HCT116 (cell line): ENCODE measurements at regions not wholly inside any gene's neighbourhood (a gene's known extent, or its start where the extent isn't known, plus 50 kb on each side); places are given as distances from the start of the nearest gene placed in this dataset.

Experiments
- ATAC-seq: fragments of 200-7000 bp; cut with Tn5 transposase; 2 replicates; pipeline ENCODE4 v1.9.1; 2020; ENCODE audit warnings: mild to moderate bottlenecking, moderate library complexity
- BruUV-seq: library from RNA; stranded (reverse); fragments of 400-500 nt; replicated peaks from 2 replicates; lab custom pipeline; 2021; lab: Mats Ljungman, UMichigan
- CTCF ChIA-PET: fragments of 300-600 bp; sonication (Branson Sonifier 250); formaldehyde crosslinking; loops from one replicate; lab custom pipeline; 2021; ENCODE audit warnings: antibody characterized with exemption; lab: Charles Lee
- POLR2A ChIA-PET: fragments of 300-600, 350-600 bp; sonication (Branson Sonifier 250); formaldehyde crosslinking; loops from one replicate; lab custom pipeline; 2021; ENCODE audit warnings: antibody characterized with exemption; lab: Charles Lee
- RAD21 ChIA-PET, 2 experiments: fragments of 300-600 bp; sonication (Branson Sonifier 250); formaldehyde crosslinking; loops; one replicate each; lab custom pipeline; 2023; ENCODE audit warnings: low total read pairs in 2 of 2; ENCODE audit not compliant: uncharacterized antibody in 2 of 2, unreplicated experiment in 2 of 2, low non-redundant PET in 1 of 2; lab: Charles Lee
- DNase-seq: peaks from one replicate; pipeline ENCODE4 v3.0.0-alpha.2; 2010; ENCODE audit warnings: low read depth, low spot score
- H2AFZ ChIP-seq: fragments of 200-600 bp; shearing (Covaris generic), sonication (generic); 2 replicates; pipeline ENCODE4 v1.6.1; 2017; ENCODE audit warnings: low read depth, mixed run types, mixed read lengths, antibody characterized with exemption, low read length; ENCODE audit not compliant: poor library complexity, severe bottlenecking
- H3K27ac ChIP-seq: 2 replicates; pipeline ENCODE4 v1.5.1; 2012; ENCODE audit warnings: low read depth, low read length
- H3K27me3 ChIP-seq: fragments of 200-600 bp; sonication (generic); 2 replicates; pipeline ENCODE4 v1.6.1; 2016; ENCODE audit warnings: mixed run types, low read length, mixed read lengths; ENCODE audit not compliant: insufficient read depth
- H3K36me3 ChIP-seq, 2 experiments: fragments of 200-500 bp in 1 of 2; fragments of 200-600 bp in 1 of 2; sonication (Bioruptor generic) in 1 of 2; sonication (generic) in 1 of 2; 2 replicates each; pipeline versions ENCODE4 v1.5.1 to v1.6.1; 2014 to 2016; ENCODE audit warnings: low read length in 2 of 2, inconsistent platforms in 1 of 2, mixed read lengths in 1 of 2, mixed run types in 1 of 2; ENCODE audit not compliant: insufficient read depth in 2 of 2, control insufficient read depth in 1 of 2
- H3K4me1 ChIP-seq, 2 experiments: fragments of 200-600 bp in 1 of 2; sonication (generic) in 1 of 2; 2 replicates each; pipeline versions ENCODE4 v1.5.1 to v1.6.1; 2012 to 2017; ENCODE audit warnings: low read length in 2 of 2, inconsistent platforms in 1 of 2, mild to moderate bottlenecking in 1 of 2, mixed read lengths in 1 of 2, mixed run types in 1 of 2, moderate library complexity in 1 of 2; ENCODE audit not compliant: insufficient read depth in 2 of 2, control insufficient read depth in 1 of 2
- H3K4me2 ChIP-seq: fragments of 200-600 bp; sonication (generic); 2 replicates; pipeline ENCODE4 v1.6.1; 2017; ENCODE audit warnings: mixed run types, low read length, mixed read lengths
- H3K4me3 ChIP-seq, 2 experiments: fragments of 200-600 bp in 1 of 2; sonication (generic) in 1 of 2; replicated peaks in 1 of 2; 2 replicates each; pipeline ENCODE4 v1.5.1; 2011 to 2016; ENCODE audit warnings: low read length in 2 of 2, control low read depth in 1 of 2, low read depth in 1 of 2, mild to moderate bottlenecking in 1 of 2, mixed read lengths in 1 of 2, mixed run types in 1 of 2
- H3K79me2 ChIP-seq: fragments of 200-600 bp; sonication (generic); 2 replicates; pipeline ENCODE4 v1.6.1; 2017; ENCODE audit warnings: mild to moderate bottlenecking, mixed run types, low read length, moderate library complexity, mixed read lengths; ENCODE audit not compliant: insufficient read depth
- H3K9ac ChIP-seq: fragments of 200-600 bp; sonication (generic); 2 replicates; pipeline ENCODE4 v1.6.1; 2016; ENCODE audit warnings: low read length, mixed read lengths
- H3K9me2 ChIP-seq: fragments of 200-600 bp; sonication (generic), shearing (Covaris generic); 2 replicates; pipeline ENCODE4 v1.6.1; 2017; ENCODE audit warnings: mixed run types, mild to moderate bottlenecking, moderate library complexity; ENCODE audit not compliant: insufficient read depth
- H3K9me3 ChIP-seq, 2 experiments: fragments of 200-500 bp in 1 of 2; fragments of 200-600 bp in 1 of 2; sonication (Bioruptor generic) in 1 of 2; sonication (generic) in 1 of 2; 2 replicates each; pipeline ENCODE4 v1.6.1; 2014 to 2017; ENCODE audit warnings: low read length in 2 of 2, mixed read lengths in 2 of 2, inconsistent platforms in 1 of 2, low read depth in 1 of 2, mild to moderate bottlenecking in 1 of 2, mixed run types in 1 of 2, moderate library complexity in 1 of 2; ENCODE audit not compliant: control insufficient read depth in 1 of 2, insufficient read depth in 1 of 2
- H4K20me1 ChIP-seq: fragments of 200-600 bp; sonication (generic), shearing (Covaris generic); 2 replicates; pipeline ENCODE4 v1.6.1; 2017; ENCODE audit warnings: mixed run types, mild to moderate bottlenecking, moderate library complexity; ENCODE audit not compliant: insufficient read depth
- CEBPB ChIP-seq: IDR thresholded peaks from 2 replicates; pipeline ENCODE4 v1.6.1; 2012; ENCODE audit warnings: low read depth
- EGR1 ChIP-seq: IDR thresholded peaks from 2 replicates; pipeline ENCODE4 v1.6.1; 2012; ENCODE audit warnings: low read depth
- ELF1 ChIP-seq: IDR thresholded peaks from 2 replicates; pipeline ENCODE4 v1.6.1; 2012; ENCODE audit warnings: low read depth, borderline replicate concordance
- EZH2 ChIP-seq: fragments of 200-600 bp; sonication (generic); IDR thresholded peaks from 2 replicates; pipeline ENCODE4 v1.6.1; 2017; ENCODE audit warnings: antibody characterized with exemption, mixed run types
- EZH2phosphoT487 ChIP-seq: fragments of 200-600 bp; IDR thresholded peaks from 2 replicates; pipeline ENCODE4 v1.6.1; 2018; ENCODE audit warnings: antibody characterized with exemption, borderline replicate concordance
- FOSL1 ChIP-seq: IDR thresholded peaks from 2 replicates; pipeline ENCODE4 v1.6.1; 2012; ENCODE audit warnings: low read depth
- JUND ChIP-seq: IDR thresholded peaks from 2 replicates; pipeline ENCODE4 v1.6.1; 2012
- POLR2A ChIP-seq: IDR thresholded peaks from 2 replicates; pipeline ENCODE4 v1.7.0; 2011; ENCODE audit warnings: borderline replicate concordance; ENCODE audit not compliant: insufficient read depth, insufficient read length; ENCODE audit errors: extremely low read depth
- POLR2AphosphoS5 ChIP-seq: IDR thresholded peaks from 2 replicates; pipeline ENCODE4 v1.6.1; 2011; ENCODE audit warnings: mild to moderate bottlenecking, low read depth, low read length, moderate library complexity
- RAD21 ChIP-seq: IDR thresholded peaks from 2 replicates; pipeline ENCODE4 v1.6.1; 2012; ENCODE audit warnings: low read depth, mild to moderate bottlenecking
- SP1 ChIP-seq: IDR thresholded peaks from 2 replicates; pipeline ENCODE4 v1.6.1; 2012; ENCODE audit warnings: low read depth
- SRF ChIP-seq: IDR thresholded peaks from 2 replicates; pipeline ENCODE4 v1.6.1; 2012; ENCODE audit warnings: low read depth
- TCF7L2 ChIP-seq: IDR thresholded peaks from 2 replicates; pipeline ENCODE4 v1.7.0; 2011; ENCODE audit warnings: borderline replicate concordance, inconsistent platforms; ENCODE audit not compliant: insufficient read depth, insufficient read length; ENCODE audit errors: extremely low read depth
- YY1 ChIP-seq: IDR thresholded peaks from 2 replicates; pipeline ENCODE4 v1.6.1; 2011; ENCODE audit warnings: low read length, low read depth, moderate library complexity, mild to moderate bottlenecking; ENCODE audit not compliant: insufficient replicate concordance; ENCODE audit errors: extremely low read depth
- ZFX ChIP-seq: fragments of 450-650 bp; IDR thresholded peaks from 2 replicates; pipeline ENCODE4 v1.6.1; 2017
- ZNF274 ChIP-seq: fragments of 200-500 bp; sonication (Bioruptor generic); IDR thresholded peaks from 2 replicates; pipeline ENCODE4 v1.6.1; 2014; ENCODE audit warnings: mild to moderate bottlenecking, low read depth, low read length, inconsistent platforms
- intact Hi-C: fragments of 100-400 bp; cut with micrococcal nuclease; formaldehyde crosslinking; loops from 2 replicates; pipeline ENCODE4 v1.10.0; 2022
- TF ChIP-seq, protein P1 (sequence below): IDR thresholded peaks from 2 replicates; pipeline ENCODE4 v1.6.1; 2012
- TF ChIP-seq, protein P2 (sequence below): IDR thresholded peaks from 2 replicates; pipeline ENCODE4 v1.6.1; 2012; ENCODE audit warnings: low read depth

DNA sequence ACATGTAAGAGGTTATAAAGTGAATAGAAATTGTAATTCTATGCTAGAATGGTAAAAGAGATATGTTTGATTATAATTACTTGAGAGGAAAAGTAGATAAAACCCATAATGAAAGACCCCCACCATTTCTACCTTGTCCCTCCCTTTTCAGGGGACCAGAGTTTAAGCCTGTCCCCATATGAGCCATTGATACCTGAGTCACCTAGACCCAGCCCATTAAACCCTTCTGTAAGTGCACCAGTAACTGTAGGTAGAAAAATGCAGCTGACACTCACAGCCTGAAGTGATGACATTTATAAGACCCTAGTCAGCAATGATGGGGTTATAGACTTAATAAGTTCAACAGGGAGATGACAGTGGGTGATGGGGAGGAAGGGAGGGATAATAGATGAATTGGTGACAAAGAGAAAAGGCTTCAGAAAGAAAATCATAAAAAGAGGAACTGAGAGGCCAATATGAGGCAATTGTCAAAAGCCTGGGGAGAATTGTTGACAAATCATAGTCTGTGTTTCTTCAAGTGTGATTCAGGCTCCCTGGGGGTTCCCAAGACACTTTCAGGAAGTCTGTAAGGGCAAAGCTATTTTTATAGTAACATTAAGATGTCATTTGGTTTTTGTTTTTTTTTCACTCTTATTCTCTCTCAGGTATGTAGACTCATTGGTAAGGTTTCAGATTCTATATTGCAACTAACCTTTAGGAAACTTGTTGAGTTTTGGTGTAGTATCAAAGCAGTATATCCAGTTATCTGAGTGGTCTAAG, 544.2 kb downstream of the SATB2 start:
- Histone ChIP-seq H3K9ac (no peak overlapping the region), H2AFZ (no peak overlapping the region), H3K79me2 (no peaks in the 10 kb centered on the region), H3K27ac (no peak overlapping the region), H3K4me2 (no peak overlapping the region), H3K9me3 (no peaks in the 10 kb centered on the region), H3K36me3 (no peaks in the 10 kb centered on the region), H3K27me3 (no peaks in the 10 kb centered on the region), H3K4me3 (no peak overlapping the region), H3K4me1 (no peaks in the 10 kb centered on the region), H4K20me1 (no peaks in the 10 kb centered on the region), H3K9me2 (no peaks in the 10 kb centered on the region; the same call in 1 of the 2 replicates)
- no peak for ATAC-seq
- ChIA-PET POLR2A (no interaction called here), CTCF (no interaction called here), RAD21 (no interaction called here)
- no peak for TF ChIP-seq JUND
- TF ChIP-seq YY1: no peak
- TF ChIP-seq TCF7L2: no peak
- TF ChIP-seq SP1: no peak
- intact Hi-C loops: no loop called here
- no peak for DNase-seq
- no TSS peak for BruUV-seq

DNA sequence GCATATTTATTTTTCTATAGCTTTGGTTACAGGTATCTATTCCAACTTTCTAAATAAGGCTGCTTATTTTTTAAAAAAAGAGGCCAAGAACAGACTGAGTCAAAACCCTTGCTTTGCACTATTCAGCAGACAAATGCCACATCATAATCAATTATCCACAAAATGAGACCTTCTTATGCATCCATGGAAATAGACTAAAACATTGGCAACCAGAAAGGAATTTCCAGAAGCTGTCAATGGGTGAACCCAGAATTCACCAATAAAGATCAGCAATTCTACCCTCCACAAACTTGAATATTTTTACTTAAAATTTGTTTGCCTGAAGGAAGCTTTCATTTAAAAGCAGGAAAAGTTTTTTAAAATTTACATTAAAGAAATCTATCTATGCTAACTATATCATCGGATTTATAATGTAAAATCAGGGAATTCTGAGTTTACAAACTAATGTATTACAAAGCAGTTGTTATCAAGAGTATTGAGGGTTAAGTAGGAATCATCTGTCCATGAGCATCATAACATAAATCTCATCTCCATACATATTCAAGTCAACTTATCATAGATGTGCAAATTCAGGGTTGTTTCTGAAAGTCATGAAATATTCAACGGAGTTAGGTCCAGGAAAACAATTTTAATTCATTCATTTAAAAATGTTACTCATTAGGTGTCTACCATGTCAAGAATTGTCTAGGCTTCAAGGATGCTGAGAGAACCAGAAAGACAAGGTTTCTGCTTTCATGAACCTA, 548.0 kb downstream of the SATB2 start:
- H4K20me1 ChIP-seq: no peaks in the 10 kb centered on the region
- no peaks in the 10 kb centered on the region for H3K79me2 ChIP-seq
- H3K9ac ChIP-seq: no peak overlapping the region
- no TSS peak for BruUV-seq
- no peaks in the 10 kb centered on the region; the same call in 1 of the 2 replicates for H3K9me2 ChIP-seq
- no peak overlapping the region for H3K4me3 ChIP-seq
- H3K4me2 ChIP-seq: no peak overlapping the region
- intact Hi-C loops: no loop called here
- no peaks in the 10 kb centered on the region for H3K9me3 ChIP-seq
- H3K4me1 ChIP-seq: no peaks in the 10 kb centered on the region
- no peaks in the 10 kb centered on the region for H3K36me3 ChIP-seq
- no peak for ATAC-seq
- ChIA-PET POLR2A (no interaction called here), RAD21 (no interaction called here), CTCF (no interaction called here)
- no peak for DNase-seq
- no peaks in the 10 kb centered on the region for H3K27me3 ChIP-seq
- no peak overlapping the region for H2AFZ ChIP-seq
- H3K27ac ChIP-seq: no peak overlapping the region
- TF ChIP-seq SRF (no peak), SP1 (no peak), ZFX (no peak), CEBPB (no peak), EZH2 (no peak), POLR2AphosphoS5 (no peak), RAD21 (no peak), EZH2phosphoT487 (no peak), EGR1 (no peak), POLR2A (no peak), JUND (no peak), ELF1 (no peak), ZNF274 (no peak), FOSL1 (no peak)
- TF ChIP-seq, protein P1, sequence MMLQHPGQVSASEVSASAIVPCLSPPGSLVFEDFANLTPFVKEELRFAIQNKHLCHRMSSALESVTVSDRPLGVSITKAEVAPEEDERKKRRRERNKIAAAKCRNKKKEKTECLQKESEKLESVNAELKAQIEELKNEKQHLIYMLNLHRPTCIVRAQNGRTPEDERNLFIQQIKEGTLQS: no peak
- TF ChIP-seq, protein P2, sequence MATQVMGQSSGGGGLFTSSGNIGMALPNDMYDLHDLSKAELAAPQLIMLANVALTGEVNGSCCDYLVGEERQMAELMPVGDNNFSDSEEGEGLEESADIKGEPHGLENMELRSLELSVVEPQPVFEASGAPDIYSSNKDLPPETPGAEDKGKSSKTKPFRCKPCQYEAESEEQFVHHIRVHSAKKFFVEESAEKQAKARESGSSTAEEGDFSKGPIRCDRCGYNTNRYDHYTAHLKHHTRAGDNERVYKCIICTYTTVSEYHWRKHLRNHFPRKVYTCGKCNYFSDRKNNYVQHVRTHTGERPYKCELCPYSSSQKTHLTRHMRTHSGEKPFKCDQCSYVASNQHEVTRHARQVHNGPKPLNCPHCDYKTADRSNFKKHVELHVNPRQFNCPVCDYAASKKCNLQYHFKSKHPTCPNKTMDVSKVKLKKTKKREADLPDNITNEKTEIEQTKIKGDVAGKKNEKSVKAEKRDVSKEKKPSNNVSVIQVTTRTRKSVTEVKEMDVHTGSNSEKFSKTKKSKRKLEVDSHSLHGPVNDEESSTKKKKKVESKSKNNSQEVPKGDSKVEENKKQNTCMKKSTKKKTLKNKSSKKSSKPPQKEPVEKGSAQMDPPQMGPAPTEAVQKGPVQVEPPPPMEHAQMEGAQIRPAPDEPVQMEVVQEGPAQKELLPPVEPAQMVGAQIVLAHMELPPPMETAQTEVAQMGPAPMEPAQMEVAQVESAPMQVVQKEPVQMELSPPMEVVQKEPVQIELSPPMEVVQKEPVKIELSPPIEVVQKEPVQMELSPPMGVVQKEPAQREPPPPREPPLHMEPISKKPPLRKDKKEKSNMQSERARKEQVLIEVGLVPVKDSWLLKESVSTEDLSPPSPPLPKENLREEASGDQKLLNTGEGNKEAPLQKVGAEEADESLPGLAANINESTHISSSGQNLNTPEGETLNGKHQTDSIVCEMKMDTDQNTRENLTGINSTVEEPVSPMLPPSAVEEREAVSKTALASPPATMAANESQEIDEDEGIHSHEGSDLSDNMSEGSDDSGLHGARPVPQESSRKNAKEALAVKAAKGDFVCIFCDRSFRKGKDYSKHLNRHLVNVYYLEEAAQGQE: no peak
